GM12878 (cell line): ENCODE measurements at regions not wholly inside any gene's neighbourhood (a gene's known extent, or its start where the extent isn't known, plus 50 kb on each side); places are given as distances from the start of the nearest gene placed in this dataset.

Experiments
- CHD4 ChIP-seq: fragments of 200-600 bp; sonication (generic); IDR thresholded peaks from 2 replicates; pipeline ENCODE4 v1.6.1; 2016; ENCODE audit warnings: mild to moderate bottlenecking
- CTCF ChIP-seq, 3 experiments: IDR thresholded peaks in 2 of 3; conservative IDR thresholded peaks in 1 of 3; 2 replicates each; pipeline ENCODE4 v1.5.1; 2011; ENCODE audit warnings: low read depth in 3 of 3, low read length in 3 of 3, mild to moderate bottlenecking in 3 of 3, control low read depth in 2 of 3, moderate library complexity in 2 of 3, inconsistent platforms in 1 of 3, mixed read lengths in 1 of 3; ENCODE audit not compliant: control insufficient read depth in 2 of 3, insufficient read depth in 1 of 3; ENCODE audit errors: extremely low read depth in 1 of 3
- ETV6 ChIP-seq, 2 experiments: fragments of 450-650 bp in 1 of 2; IDR thresholded peaks in 1 of 2; conservative IDR thresholded peaks in 1 of 2; 2 replicates each; pipeline ENCODE4 v1.6.1; 2014; ENCODE audit warnings: antibody characterized with exemption in 1 of 2, borderline replicate concordance in 1 of 2, low read depth in 1 of 2, mild to moderate bottlenecking in 1 of 2, moderate library complexity in 1 of 2
- HDAC2 ChIP-seq: fragments of 200-600 bp; sonication (generic); IDR thresholded peaks from 2 replicates; pipeline ENCODE4 v1.6.1; 2017
- IKZF1 ChIP-seq: fragments of 450-650 bp; conservative IDR thresholded peaks from 2 replicates; pipeline ENCODE4 v1.6.1; 2017; ENCODE audit warnings: antibody characterized with exemption, mild to moderate bottlenecking
- POLR2A ChIP-seq: IDR thresholded peaks from 2 replicates; pipeline ENCODE4 v1.6.1; 2011; ENCODE audit warnings: low read depth, mild to moderate bottlenecking, low read length
- POLR2AphosphoS5 ChIP-seq: IDR thresholded peaks from 2 replicates; pipeline ENCODE4 v1.6.1; 2011; ENCODE audit warnings: mild to moderate bottlenecking, low read length, inconsistent platforms
- REST ChIP-seq: IDR thresholded peaks from 2 replicates; pipeline ENCODE4 v1.6.1; 2012; ENCODE audit warnings: mild to moderate bottlenecking, low read depth, low read length
- SMAD5 ChIP-seq: IDR thresholded peaks from 2 replicates; pipeline ENCODE4 v1.6.1; 2016; ENCODE audit warnings: antibody characterized with exemption, low read depth
- SPI1 ChIP-seq: IDR thresholded peaks from 2 replicates; pipeline ENCODE4 v1.6.1; 2011; ENCODE audit warnings: low read depth, mild to moderate bottlenecking, low read length, moderate library complexity, borderline replicate concordance; ENCODE audit not compliant: insufficient read depth
- SUPT20H ChIP-seq: IDR thresholded peaks from 2 replicates; pipeline ENCODE4 v1.6.1; 2011; ENCODE audit warnings: low read depth, mild to moderate bottlenecking, low read length, moderate library complexity, borderline replicate concordance; ENCODE audit not compliant: control insufficient read depth
- TF ChIP-seq, protein P1 (sequence below): fragments of 450-650 bp; IDR thresholded peaks from 2 replicates; pipeline ENCODE4 v1.6.1; 2016; ENCODE audit warnings: mild to moderate bottlenecking, moderate library complexity, borderline replicate concordance
- TF ChIP-seq, protein P2 (sequence below): fragments of 450-650 bp; formaldehyde crosslinking; IDR thresholded peaks from 2 replicates; pipeline ENCODE4 v1.4.0; 2022; ENCODE audit warnings: mild to moderate bottlenecking, moderate library complexity
- TF ChIP-seq, protein P3 (sequence below): fragments of 450-650 bp; formaldehyde crosslinking; IDR thresholded peaks from 2 replicates; pipeline ENCODE4 v1.5.0; 2022; ENCODE audit warnings: mild to moderate bottlenecking, missing genetic modification characterization

GRCh38 chr12:83378186-83378727 is 691.6 kb downstream of the TMTC2 start:
- TF ChIP-seq CTCF (IDR thresholded peaks at IDR 0.05 in 2 of 3, conservative IDR thresholded peaks at IDR 0.05 in 1 of 3; ENCODE audit: control insufficient read depth in 2 of 3, extremely low read depth in 1 of 3, insufficient read depth in 1 of 3, low read depth in 3 of 3, low read length in 3 of 3) = no peak
- no peak for TF ChIP-seq POLR2A
- TF ChIP-seq, protein P1, sequence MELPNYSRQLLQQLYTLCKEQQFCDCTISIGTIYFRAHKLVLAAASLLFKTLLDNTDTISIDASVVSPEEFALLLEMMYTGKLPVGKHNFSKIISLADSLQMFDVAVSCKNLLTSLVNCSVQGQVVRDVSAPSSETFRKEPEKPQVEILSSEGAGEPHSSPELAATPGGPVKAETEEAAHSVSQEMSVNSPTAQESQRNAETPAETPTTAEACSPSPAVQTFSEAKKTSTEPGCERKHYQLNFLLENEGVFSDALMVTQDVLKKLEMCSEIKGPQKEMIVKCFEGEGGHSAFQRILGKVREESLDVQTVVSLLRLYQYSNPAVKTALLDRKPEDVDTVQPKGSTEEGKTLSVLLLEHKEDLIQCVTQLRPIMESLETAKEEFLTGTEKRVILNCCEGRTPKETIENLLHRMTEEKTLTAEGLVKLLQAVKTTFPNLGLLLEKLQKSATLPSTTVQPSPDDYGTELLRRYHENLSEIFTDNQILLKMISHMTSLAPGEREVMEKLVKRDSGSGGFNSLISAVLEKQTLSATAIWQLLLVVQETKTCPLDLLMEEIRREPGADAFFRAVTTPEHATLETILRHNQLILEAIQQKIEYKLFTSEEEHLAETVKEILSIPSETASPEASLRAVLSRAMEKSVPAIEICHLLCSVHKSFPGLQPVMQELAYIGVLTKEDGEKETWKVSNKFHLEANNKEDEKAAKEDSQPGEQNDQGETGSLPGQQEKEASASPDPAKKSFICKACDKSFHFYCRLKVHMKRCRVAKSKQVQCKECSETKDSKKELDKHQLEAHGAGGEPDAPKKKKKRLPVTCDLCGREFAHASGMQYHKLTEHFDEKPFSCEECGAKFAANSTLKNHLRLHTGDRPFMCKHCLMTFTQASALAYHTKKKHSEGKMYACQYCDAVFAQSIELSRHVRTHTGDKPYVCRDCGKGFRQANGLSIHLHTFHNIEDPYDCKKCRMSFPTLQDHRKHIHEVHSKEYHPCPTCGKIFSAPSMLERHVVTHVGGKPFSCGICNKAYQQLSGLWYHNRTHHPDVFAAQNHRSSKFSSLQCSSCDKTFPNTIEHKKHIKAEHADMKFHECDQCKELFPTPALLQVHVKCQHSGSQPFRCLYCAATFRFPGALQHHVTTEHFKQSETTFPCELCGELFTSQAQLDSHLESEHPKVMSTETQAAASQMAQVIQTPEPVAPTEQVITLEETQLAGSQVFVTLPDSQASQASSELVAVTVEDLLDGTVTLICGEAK = no peak
- TF ChIP-seq, protein P2, sequence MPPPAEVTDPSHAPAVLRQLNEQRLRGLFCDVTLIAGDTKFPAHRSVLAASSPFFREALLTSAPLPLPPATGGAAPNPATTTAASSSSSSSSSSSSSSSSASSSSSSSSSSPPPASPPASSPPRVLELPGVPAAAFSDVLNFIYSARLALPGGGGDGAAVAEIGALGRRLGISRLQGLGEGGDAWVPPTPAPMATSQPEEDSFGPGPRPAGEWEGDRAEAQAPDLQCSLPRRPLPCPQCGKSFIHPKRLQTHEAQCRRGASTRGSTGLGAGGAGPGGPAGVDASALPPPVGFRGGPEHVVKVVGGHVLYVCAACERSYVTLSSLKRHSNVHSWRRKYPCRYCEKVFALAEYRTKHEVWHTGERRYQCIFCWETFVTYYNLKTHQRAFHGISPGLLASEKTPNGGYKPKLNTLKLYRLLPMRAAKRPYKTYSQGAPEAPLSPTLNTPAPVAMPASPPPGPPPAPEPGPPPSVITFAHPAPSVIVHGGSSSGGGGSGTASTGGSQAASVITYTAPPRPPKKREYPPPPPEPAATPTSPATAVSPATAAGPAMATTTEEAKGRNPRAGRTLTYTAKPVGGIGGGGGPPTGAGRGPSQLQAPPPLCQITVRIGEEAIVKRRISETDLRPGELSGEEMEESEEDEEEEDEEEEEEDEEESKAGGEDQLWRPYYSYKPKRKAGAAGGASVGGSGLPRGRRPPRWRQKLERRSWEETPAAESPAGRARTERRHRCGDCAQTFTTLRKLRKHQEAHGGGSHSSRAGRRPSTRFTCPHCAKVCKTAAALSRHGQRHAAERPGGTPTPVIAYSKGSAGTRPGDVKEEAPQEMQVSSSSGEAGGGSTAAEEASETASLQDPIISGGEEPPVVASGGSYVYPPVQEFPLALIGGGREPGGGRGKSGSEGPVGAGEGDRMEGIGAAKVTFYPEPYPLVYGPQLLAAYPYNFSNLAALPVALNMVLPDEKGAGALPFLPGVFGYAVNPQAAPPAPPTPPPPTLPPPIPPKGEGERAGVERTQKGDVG = no peak
- TF ChIP-seq HDAC2 = no peak
- TF ChIP-seq REST = no peak
- no peak for TF ChIP-seq CHD4
- TF ChIP-seq IKZF1 = no peak
- no peak for TF ChIP-seq SMAD5
- TF ChIP-seq SUPT20H = no peak
- TF ChIP-seq, protein P3, sequence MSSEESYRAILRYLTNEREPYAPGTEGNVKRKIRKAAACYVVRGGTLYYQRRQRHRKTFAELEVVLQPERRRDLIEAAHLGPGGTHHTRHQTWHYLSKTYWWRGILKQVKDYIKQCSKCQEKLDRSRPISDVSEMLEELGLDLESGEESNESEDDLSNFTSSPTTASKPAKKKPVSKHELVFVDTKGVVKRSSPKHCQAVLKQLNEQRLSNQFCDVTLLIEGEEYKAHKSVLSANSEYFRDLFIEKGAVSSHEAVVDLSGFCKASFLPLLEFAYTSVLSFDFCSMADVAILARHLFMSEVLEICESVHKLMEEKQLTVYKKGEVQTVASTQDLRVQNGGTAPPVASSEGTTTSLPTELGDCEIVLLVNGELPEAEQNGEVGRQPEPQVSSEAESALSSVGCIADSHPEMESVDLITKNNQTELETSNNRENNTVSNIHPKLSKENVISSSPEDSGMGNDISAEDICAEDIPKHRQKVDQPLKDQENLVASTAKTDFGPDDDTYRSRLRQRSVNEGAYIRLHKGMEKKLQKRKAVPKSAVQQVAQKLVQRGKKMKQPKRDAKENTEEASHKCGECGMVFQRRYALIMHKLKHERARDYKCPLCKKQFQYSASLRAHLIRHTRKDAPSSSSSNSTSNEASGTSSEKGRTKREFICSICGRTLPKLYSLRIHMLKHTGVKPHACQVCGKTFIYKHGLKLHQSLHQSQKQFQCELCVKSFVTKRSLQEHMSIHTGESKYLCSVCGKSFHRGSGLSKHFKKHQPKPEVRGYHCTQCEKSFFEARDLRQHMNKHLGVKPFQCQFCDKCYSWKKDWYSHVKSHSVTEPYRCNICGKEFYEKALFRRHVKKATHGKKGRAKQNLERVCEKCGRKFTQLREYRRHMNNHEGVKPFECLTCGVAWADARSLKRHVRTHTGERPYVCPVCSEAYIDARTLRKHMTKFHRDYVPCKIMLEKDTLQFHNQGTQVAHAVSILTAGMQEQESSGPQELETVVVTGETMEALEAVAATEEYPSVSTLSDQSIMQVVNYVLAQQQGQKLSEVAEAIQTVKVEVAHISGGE (CRISPR knock-in tag) = no peak
- TF ChIP-seq SPI1 = no peak
- TF ChIP-seq POLR2AphosphoS5 = no peak
- TF ChIP-seq ETV6 (conservative IDR thresholded peaks at IDR 0.05 in 1 of 2, IDR thresholded peaks at IDR 0.05 in 1 of 2; ENCODE audit: borderline replicate concordance in 1 of 2, low read depth in 1 of 2) = no peak
